H1 (cell line): ENCODE measurements at regions not wholly inside any gene's neighbourhood (a gene's known extent, or its start where the extent isn't known, plus 50 kb on each side); places are given as distances from the start of the nearest gene placed in this dataset.

ENCODE experiments used
- CTCF ChIA-PET: fragments of 300-600 bp; sonication (Branson Sonifier 250); formaldehyde crosslinking; loops from one replicate; lab custom pipeline; 2021; ENCODE audit not compliant: partially characterized antibody; lab: Charles Lee
- POLR2A ChIA-PET: fragments of 300-600 bp; sonication (Branson Sonifier 250); formaldehyde crosslinking; loops from one replicate; lab custom pipeline; 2021; ENCODE audit warnings: inconsistent platforms; ENCODE audit not compliant: partially characterized antibody; lab: Charles Lee
- DNase-seq, 2 experiments: peaks; one replicate each; pipeline versions ENCODE4 v3.0.0 to v3.0.0-alpha.2; 2010 to 2022; ENCODE audit warnings: low spot score in 2 of 2, low read depth in 1 of 2, mixed read lengths in 1 of 2
- FAIRE-seq: peaks from 2 replicates; lab custom pipeline; 2011; peaks lifted over from hg19 to GRCh38; lab: Jason Lieb, UNC
- H2AFZ ChIP-seq: 2 replicates; pipeline ENCODE4 v1.8.1; 2012; ENCODE audit warnings: low read length, inconsistent platforms
- H2AK5ac ChIP-seq: 2 replicates; pipeline ENCODE4 v1.6.1; 2013; ENCODE audit warnings: low read depth, low read length
- H2BK120ac ChIP-seq: replicated peaks from 2 replicates; pipeline ENCODE3; 2013; ENCODE audit warnings: low read depth, low read length, inconsistent platforms
- H2BK12ac ChIP-seq: 2 replicates; pipeline ENCODE4 v1.6.1; 2013; ENCODE audit warnings: low read depth, low read length
- H2BK15ac ChIP-seq: 2 replicates; pipeline ENCODE4 v1.6.1; 2013; ENCODE audit warnings: low read length
- H2BK20ac ChIP-seq: 2 replicates; pipeline ENCODE4 v1.6.1; 2013; ENCODE audit warnings: low read length
- H2BK5ac ChIP-seq: 2 replicates; pipeline ENCODE4 v1.6.1; 2013; ENCODE audit warnings: low read depth, low read length
- H3K14ac ChIP-seq: 2 replicates; pipeline ENCODE4 v1.6.1; 2013; ENCODE audit warnings: inconsistent platforms; ENCODE audit not compliant: insufficient read length
- H3K18ac ChIP-seq: 2 replicates; pipeline ENCODE4 v1.6.1; 2013; ENCODE audit warnings: low read length; ENCODE audit errors: extremely low read depth
- H3K23ac ChIP-seq: 2 replicates; pipeline ENCODE4 v1.6.1; 2013; ENCODE audit warnings: inconsistent platforms; ENCODE audit not compliant: insufficient read length
- H3K23me2 ChIP-seq: 2 replicates; pipeline ENCODE4 v1.6.1; 2013; ENCODE audit warnings: low read depth, low read length
- H3K27ac ChIP-seq: 2 replicates; pipeline ENCODE4 v1.6.1; 2011; ENCODE audit warnings: low read depth, low read length, inconsistent platforms
- H3K27me3 ChIP-seq, 4 experiments: replicated peaks in 1 of 4; 1 replicate in 1 of 4; 2 replicates in 3 of 4; pipeline versions ENCODE4 v1.6.1 to v1.8.1; 2011 to 2013; ENCODE audit warnings: low read length in 3 of 4, mild to moderate bottlenecking in 3 of 4, inconsistent platforms in 2 of 4, mixed read lengths in 2 of 4, moderate library complexity in 1 of 4; ENCODE audit not compliant: control insufficient read depth in 3 of 4, insufficient read depth in 3 of 4; ENCODE audit errors: extremely low read depth in 1 of 4
- H3K36me3 ChIP-seq, 4 experiments: 2 replicates each; pipeline versions ENCODE4 v1.6.1 to v1.8.1; 2011 to 2013; ENCODE audit warnings: mild to moderate bottlenecking in 4 of 4, low read length in 3 of 4, moderate library complexity in 2 of 4, control low read depth in 1 of 4, inconsistent platforms in 1 of 4; ENCODE audit not compliant: insufficient read depth in 4 of 4, control insufficient read depth in 2 of 4
- H3K4ac ChIP-seq: replicated peaks from 2 replicates; pipeline ENCODE3; 2013; ENCODE audit warnings: low read length, low read depth, mixed read lengths, inconsistent platforms; ENCODE audit not compliant: insufficient read length
- H3K4me1 ChIP-seq, 4 experiments: replicated peaks in 1 of 4; 1 replicate in 1 of 4; 2 replicates in 3 of 4; pipeline versions ENCODE4 v1.6.1 to v1.8.1; 2011 to 2013; ENCODE audit warnings: low read length in 3 of 4, inconsistent platforms in 2 of 4, mixed read lengths in 1 of 4; ENCODE audit not compliant: insufficient read depth in 4 of 4, control insufficient read depth in 3 of 4
- H3K4me2 ChIP-seq, 2 experiments: 2 replicates each; pipeline versions ENCODE4 v1.6.1 to v1.8.1; 2011 to 2013; ENCODE audit warnings: low read depth in 2 of 2, low read length in 2 of 2, control low read depth in 1 of 2, inconsistent platforms in 1 of 2, mild to moderate bottlenecking in 1 of 2; ENCODE audit not compliant: insufficient read depth in 1 of 2
- H3K4me3 ChIP-seq, 4 experiments: fragments of 200-600, 300-600 bp in 1 of 4; sonication (generic), shearing (Covaris generic), sonication (Bioruptor Twin) in 1 of 4; 2 replicates each; pipeline versions ENCODE4 v1.5.1 to v1.8.1; 2011 to 2016; ENCODE audit warnings: low read length in 4 of 4, low read depth in 3 of 4, control low read depth in 2 of 4, inconsistent platforms in 2 of 4, mild to moderate bottlenecking in 2 of 4, mixed read lengths in 1 of 4, moderate library complexity in 1 of 4; ENCODE audit not compliant: insufficient read depth in 2 of 4; ENCODE audit errors: extremely low read depth in 1 of 4
- H3K56ac ChIP-seq: replicated peaks from 2 replicates; pipeline ENCODE3; 2013; ENCODE audit warnings: low read depth, mild to moderate bottlenecking, mixed read lengths, low read length, inconsistent platforms; ENCODE audit not compliant: insufficient read length
- H3K79me1 ChIP-seq: 2 replicates; pipeline ENCODE4 v1.6.1; 2013; ENCODE audit warnings: low read depth, low read length, control low read depth
- H3K79me2 ChIP-seq, 2 experiments: 2 replicates each; pipeline versions ENCODE4 v1.6.1 to v1.8.1; 2012 to 2013; ENCODE audit warnings: low read length in 2 of 2, mild to moderate bottlenecking in 2 of 2, inconsistent platforms in 1 of 2; ENCODE audit not compliant: insufficient read depth in 2 of 2, control insufficient read depth in 1 of 2
- H3K9ac ChIP-seq, 4 experiments: replicated peaks in 1 of 4; 1 replicate in 1 of 4; 2 replicates in 3 of 4; pipeline versions ENCODE4 v1.6.1 to v1.8.1; 2011 to 2013; ENCODE audit warnings: low read depth in 3 of 4, low read length in 3 of 4, control low read depth in 2 of 4, mild to moderate bottlenecking in 2 of 4, moderate library complexity in 2 of 4, inconsistent platforms in 1 of 4; ENCODE audit errors: extremely low read depth in 1 of 4
- H3K9me3 ChIP-seq, 2 experiments: 2 replicates each; pipeline versions ENCODE4 v1.6.1 to v1.8.1; 2012 to 2013; ENCODE audit warnings: mild to moderate bottlenecking in 2 of 2, moderate library complexity in 2 of 2, control low read depth in 1 of 2, inconsistent platforms in 1 of 2, low read depth in 1 of 2, low read length in 1 of 2, mixed read lengths in 1 of 2; ENCODE audit not compliant: insufficient read depth in 2 of 2
- H4K20me1 ChIP-seq, 2 experiments: replicated peaks in 1 of 2; 2 replicates each; pipeline versions ENCODE3 to v1.8.1; 2011 to 2013; ENCODE audit warnings: inconsistent platforms in 2 of 2, low read length in 2 of 2, mild to moderate bottlenecking in 1 of 2; ENCODE audit not compliant: insufficient read depth in 2 of 2, control insufficient read depth in 1 of 2
- H4K5ac ChIP-seq: 2 replicates; pipeline ENCODE4 v1.6.1; 2013; ENCODE audit warnings: low read length, low read depth, mixed read lengths, inconsistent platforms; ENCODE audit not compliant: insufficient read length
- H4K8ac ChIP-seq: 2 replicates; pipeline ENCODE4 v1.8.0; 2013; ENCODE audit warnings: mild to moderate bottlenecking, moderate library complexity, low read length, inconsistent platforms; ENCODE audit not compliant: insufficient read depth; ENCODE audit errors: extremely low read depth
- H4K91ac ChIP-seq: replicated peaks from 2 replicates; pipeline ENCODE3; 2013; ENCODE audit warnings: low read length, mixed read lengths, inconsistent platforms; ENCODE audit not compliant: insufficient read length
- CHD1 ChIP-seq: IDR thresholded peaks from 2 replicates; pipeline ENCODE4 v1.6.1; 2012; ENCODE audit warnings: low read depth, low read length, improper control_type of control experiment
- CHD2 ChIP-seq: IDR thresholded peaks from 2 replicates; pipeline ENCODE4 v1.6.1; 2012; ENCODE audit warnings: low read length, improper control_type of control experiment
- EGR1 ChIP-seq: IDR thresholded peaks from 2 replicates; pipeline ENCODE4 v1.6.1; 2011; ENCODE audit warnings: low read depth, low read length, borderline replicate concordance
- EP300 ChIP-seq, 2 experiments: IDR thresholded peaks; 1 replicate in 1 of 2; 2 replicates in 1 of 2; pipeline ENCODE4 v1.6.1; 2011 to 2012; ENCODE audit warnings: low read depth in 2 of 2, low read length in 2 of 2, mild to moderate bottlenecking in 2 of 2, borderline replicate concordance in 1 of 2, inconsistent platforms in 1 of 2, moderate library complexity in 1 of 2
- KDM5A ChIP-seq: fragments of 200-600 bp; IDR thresholded peaks from 2 replicates; pipeline ENCODE4 v1.7.1; 2012; ENCODE audit warnings: mild to moderate bottlenecking, low read length, inconsistent platforms, mixed read lengths
- RNF2 ChIP-seq: fragments of 200-900, 300-1000 bp; sonication (generic); IDR thresholded peaks from 2 replicates; pipeline ENCODE4 v1.7.1; 2016; ENCODE audit warnings: borderline replicate concordance, low read depth, mild to moderate bottlenecking, antibody characterized with exemption, low read length; ENCODE audit not compliant: poor library complexity, severe bottlenecking; ENCODE audit errors: missing control alignments
- SP1 ChIP-seq: IDR thresholded peaks from 2 replicates; pipeline ENCODE4 v1.6.1; 2011; ENCODE audit warnings: low read depth, low read length
- SP4 ChIP-seq: IDR thresholded peaks from 2 replicates; pipeline ENCODE4 v1.6.1; 2012; ENCODE audit warnings: low read length, inconsistent platforms
- SUZ12 ChIP-seq: fragments of 200-600 bp; sonication (generic); IDR thresholded peaks from 2 replicates; pipeline ENCODE4 v1.6.1; 2012; ENCODE audit warnings: mild to moderate bottlenecking, inconsistent platforms, low read length, moderate library complexity, mixed read lengths
- TEAD4 ChIP-seq: IDR thresholded peaks from 2 replicates; pipeline ENCODE4 v1.6.1; 2012; ENCODE audit warnings: low read depth, low read length, inconsistent platforms, mixed read lengths
- WGBS, 2 experiments: shearing (Covaris generic) in 1 of 2; methylation state at CpG; one replicate each; pipeline versions ENCODE4 v1.1.6 to v1.1.7; 2013 to 2015; ENCODE audit warnings: low lambda C conversion rate in 2 of 2, mixed read lengths in 2 of 2, inconsistent platforms in 1 of 2, low coverage in 1 of 2, missing lambda C conversion rate in 1 of 2; ENCODE audit not compliant: insufficient replicate concordance in 2 of 2, insufficient coverage in 1 of 2, insufficient read length in 1 of 2; ENCODE audit errors: extremely low coverage in 1 of 2, missing lambda C conversion rate in 1 of 2; 5-methylcytosine and 5-hydroxymethylcytosine counted together
- TF ChIP-seq, protein P1 (sequence below): IDR thresholded peaks from 2 replicates; pipeline ENCODE4 v1.6.1; 2012; ENCODE audit warnings: inconsistent platforms

GRCh38 chrX:6599230-6599860, 64.4 kb upstream of the VCX3A start:
- H3K56ac ChIP-seq: no peak overlapping the region
- CTCF ChIA-PET: no interaction called here

More at GRCh38 chrX:6599230-6599860, 64.4 kb upstream of the VCX3A start:
- FAIRE-seq (no peak), DNase-seq (no peak)
- Histone ChIP-seq H4K5ac (no peak overlapping the region), H2AFZ (no peak overlapping the region), H2BK20ac (no peak overlapping the region), H3K4ac (no peak overlapping the region), H3K4me1 (no peaks in the 10 kb centered on the region), H3K9ac (no peak overlapping the region), H4K91ac (no peak overlapping the region), H2BK12ac (no peak overlapping the region), H3K27me3 (no peaks in the 10 kb centered on the region), H3K18ac (no peak overlapping the region), H3K14ac (no peak overlapping the region), H4K8ac (no peak overlapping the region), H3K79me1 (no peaks in the 10 kb centered on the region), H2BK15ac (no peak overlapping the region), H2BK5ac (no peak overlapping the region), H3K4me3 (no peak overlapping the region), H3K36me3 (no peaks in the 10 kb centered on the region), H3K4me2 (no peak overlapping the region), H3K23me2 (no peaks in the 10 kb centered on the region), H2BK120ac (no peak overlapping the region), H3K79me2 (no peaks in the 10 kb centered on the region), H3K27ac (no peak overlapping the region), H3K9me3 (no peaks in the 10 kb centered on the region), H2AK5ac (no peak overlapping the region), H4K20me1 (no peaks in the 10 kb centered on the region), H3K23ac (no peak overlapping the region)
- POLR2A ChIA-PET: no interaction called here
- no peak for TF ChIP-seq EP300 (IDR thresholded peaks at IDR 0.05; ENCODE audit: borderline replicate concordance in 1 of 2, low read depth in 2 of 2, low read length in 2 of 2)
- no peak for TF ChIP-seq TEAD4
- no peak for TF ChIP-seq RNF2
- no peak for TF ChIP-seq CHD2
- TF ChIP-seq KDM5A: no peak
- TF ChIP-seq SP4: no peak
- TF ChIP-seq, protein P1, sequence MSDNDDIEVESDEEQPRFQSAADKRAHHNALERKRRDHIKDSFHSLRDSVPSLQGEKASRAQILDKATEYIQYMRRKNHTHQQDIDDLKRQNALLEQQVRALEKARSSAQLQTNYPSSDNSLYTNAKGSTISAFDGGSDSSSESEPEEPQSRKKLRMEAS: no peak
- no peak for TF ChIP-seq EGR1
- TF ChIP-seq CHD1: no peak
- no peak for TF ChIP-seq SP1
- no peak for TF ChIP-seq SUZ12
- 88% methylated on average over 3 of the region's 4 CpGs; no CpG with 5 or more reads in 1 of the 2 experiments for WGBS, 2 experiments
